ENCODE measurements at regions not wholly inside any gene's neighbourhood (a gene's known extent, or its start where the extent isn't known, plus 50 kb on each side); places are given as distances from the start of the nearest gene placed in this dataset.
"Not testable (repeated sequence)": the region's sequence is repeated elsewhere in the genome, so short reads cannot be mapped to it uniquely, and the experiment has no call there.

DNA sequence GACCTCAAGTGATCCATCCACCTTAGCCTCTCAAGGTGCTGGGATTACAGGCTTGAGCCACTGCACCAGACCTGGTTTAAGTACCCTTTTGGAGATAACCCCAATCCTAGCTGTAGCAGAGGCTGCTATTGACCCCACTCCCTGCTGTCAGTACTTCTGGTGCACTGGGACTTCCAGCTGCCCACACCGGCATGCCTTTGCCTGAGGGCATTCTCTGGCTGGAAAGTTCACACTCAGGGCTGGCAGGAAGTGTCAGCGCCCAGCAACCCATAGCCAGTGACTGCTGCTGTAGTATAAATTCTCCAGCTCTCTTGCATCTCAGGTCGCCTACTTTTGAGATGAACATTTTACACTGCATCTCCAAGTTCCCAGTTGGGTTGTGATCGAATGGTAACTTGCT is 75.3 kb downstream of the UTRN start:
- FAIRE-seq, result no peak

DNA sequence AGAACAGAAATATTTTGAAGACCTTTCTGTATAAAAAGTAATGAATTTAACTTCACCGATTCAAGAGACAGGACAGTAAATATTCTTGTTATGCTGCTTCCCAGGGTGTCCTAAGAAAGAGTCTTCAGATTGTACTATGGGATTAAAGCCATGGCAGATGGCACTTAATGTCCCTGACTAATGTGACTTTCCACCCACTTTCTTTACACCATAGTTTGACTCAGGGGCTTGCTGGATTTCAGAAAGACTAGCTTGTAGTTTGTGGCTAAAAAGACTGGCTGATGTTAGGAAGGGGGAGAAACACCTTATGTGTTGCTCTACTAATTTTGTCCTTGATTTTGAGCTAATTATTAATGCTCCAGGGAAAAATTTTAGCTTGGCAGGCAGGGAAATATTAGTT is 75.9 kb downstream of the UTRN start:
- no peak for FAIRE-seq

DNA sequence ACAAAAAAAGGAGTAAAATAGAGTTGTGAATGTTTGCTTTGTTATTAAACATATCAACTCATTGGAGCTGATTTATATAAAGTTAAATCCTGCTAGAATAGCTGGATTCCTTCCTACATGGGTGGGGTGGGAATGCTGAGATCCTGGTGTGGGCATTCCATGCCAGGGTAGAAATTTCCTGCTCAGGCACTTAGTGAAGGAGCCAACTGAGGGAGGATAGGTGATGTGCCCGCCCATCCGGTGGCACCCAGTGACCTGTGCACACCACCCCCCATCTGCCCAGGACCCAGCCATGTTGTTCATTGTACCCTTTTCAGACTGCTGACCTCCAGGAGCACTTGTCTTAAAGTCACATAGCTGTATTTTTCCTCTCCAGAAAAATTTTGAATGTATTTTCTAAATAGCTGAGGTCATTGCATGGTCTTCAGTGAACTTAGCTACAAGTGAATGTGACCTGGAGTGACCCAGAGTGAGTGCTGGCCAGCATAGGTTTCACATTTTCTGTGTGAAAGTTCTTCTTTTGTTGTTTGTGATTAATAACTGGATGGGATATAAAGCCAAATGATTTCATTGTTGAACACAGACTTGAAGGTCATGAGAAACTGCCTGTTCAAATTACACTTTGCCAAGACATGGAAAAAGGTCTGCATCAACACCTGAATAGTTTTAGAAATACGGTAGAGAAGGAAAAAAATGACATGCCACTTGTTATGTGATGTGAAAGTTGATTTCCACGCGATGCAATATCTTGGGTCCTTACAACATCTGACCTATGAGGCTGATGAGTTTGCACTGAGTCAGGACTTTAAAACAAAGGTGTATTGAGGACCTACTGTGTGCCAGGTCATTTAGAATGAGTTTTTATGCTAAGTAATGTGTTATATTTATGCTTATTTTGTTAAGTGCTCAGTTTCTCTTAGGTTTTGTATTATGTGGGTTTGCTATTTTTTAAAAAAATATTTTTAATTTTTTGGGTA is 77.2 kb downstream of the UTRN start:
- FAIRE-seq, result peak; percentile 21

DNA sequence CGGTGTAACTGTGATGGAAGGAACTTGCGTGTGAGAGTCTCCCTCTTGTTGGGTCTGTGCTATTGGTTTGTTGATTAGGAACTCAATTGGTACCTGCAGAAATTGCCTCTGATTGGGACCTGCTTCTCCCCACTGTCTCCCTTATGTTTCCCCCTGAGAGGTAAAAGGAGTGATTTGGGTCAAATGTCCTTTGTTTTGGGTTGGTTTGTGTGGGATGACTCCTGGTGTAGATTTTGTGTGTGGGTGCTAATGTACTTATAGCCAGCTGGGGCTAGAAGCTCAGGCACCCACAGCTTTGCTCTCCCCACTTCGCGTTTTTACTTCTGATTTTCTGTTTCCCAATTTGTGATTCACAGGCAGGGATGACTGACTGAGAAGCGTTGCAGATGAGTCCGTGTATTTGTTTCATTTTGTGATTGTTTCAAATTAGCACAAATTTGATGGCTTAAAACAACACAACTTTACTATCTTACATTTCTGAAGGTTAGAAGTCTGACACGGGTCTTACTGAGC is 79.1 kb downstream of the UTRN start:
- FAIRE-seq, result no peak

DNA sequence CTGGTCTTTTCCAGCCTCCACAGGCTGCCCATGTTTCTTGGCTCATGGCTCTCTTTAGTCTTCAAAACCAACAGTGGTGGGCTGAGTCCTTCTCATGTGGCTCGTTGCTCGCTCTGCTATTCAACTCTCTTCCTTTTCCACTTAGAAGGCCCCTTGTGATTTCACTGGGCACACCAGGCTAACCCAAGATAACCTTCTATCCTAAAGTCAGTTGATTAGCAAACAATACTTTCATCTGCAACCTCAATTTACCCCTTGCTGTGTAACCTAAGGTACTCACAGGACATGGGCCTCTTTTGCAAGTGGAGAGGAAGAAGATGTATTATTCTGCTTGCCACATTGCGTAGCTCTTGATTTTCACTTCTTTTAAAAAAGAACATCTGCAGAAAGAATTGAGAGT is 79.6 kb downstream of the UTRN start:
- FAIRE-seq, result no peak

DNA sequence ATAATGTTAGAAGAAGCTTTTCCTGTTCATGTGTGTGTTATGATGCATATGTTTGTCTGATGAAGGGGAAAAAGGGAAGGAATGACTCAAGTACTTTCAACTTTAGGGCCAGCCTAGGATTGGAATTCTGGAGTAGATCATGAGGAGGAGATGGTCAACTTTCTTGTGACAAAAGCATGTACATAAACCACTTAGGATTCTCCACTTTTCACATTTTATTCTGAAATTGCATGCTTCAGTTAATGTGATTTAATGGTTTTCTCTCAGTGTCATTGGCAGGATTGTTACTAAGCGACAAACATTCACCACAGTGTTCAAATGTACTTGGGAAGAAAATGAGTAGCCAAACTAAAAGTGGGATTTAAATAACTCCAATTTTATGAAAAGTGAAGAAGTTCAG is 80.1 kb downstream of the UTRN start:
- FAIRE-seq, result no peak

DNA sequence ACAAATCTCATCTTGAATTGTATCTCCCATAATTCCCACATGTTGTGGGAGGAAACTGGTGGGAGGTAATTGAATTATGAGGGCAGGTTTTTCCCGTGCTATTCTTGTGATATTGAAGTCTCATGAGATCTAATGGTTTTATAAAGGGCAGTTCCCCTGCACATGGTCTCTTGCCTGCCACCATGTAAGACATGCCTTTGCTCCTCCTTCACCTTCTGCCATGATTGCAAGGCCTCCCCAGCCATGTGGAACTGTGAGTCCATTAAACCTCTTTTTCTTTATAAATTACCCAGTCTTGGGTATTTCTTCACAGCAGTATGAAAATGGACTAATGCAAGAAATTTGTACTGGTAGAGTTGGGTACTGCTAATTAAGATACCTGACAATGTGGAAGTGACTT is 84.6 kb downstream of the UTRN start:
- not testable (repeated sequence) for FAIRE-seq

DNA sequence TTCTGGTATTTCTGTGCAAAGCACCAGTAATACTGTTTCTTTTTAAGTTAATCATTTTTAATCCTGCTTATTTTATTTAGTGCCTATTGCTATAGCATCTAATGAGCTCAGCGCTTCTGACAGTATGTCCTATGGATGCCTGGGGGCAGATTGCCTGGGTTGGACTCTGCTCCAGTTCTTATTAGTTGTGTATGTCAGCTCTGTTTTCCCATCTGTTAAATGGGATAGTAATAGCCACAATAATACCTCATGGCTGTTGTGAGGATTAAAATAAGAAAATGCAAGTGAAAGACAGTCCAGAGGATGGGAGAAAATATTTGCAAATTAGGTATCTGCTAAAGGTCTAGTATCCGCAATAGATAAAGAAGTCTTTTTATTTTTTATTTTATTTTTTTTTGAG is 87.0 kb downstream of the UTRN start:
- FAIRE-seq, result no peak

DNA sequence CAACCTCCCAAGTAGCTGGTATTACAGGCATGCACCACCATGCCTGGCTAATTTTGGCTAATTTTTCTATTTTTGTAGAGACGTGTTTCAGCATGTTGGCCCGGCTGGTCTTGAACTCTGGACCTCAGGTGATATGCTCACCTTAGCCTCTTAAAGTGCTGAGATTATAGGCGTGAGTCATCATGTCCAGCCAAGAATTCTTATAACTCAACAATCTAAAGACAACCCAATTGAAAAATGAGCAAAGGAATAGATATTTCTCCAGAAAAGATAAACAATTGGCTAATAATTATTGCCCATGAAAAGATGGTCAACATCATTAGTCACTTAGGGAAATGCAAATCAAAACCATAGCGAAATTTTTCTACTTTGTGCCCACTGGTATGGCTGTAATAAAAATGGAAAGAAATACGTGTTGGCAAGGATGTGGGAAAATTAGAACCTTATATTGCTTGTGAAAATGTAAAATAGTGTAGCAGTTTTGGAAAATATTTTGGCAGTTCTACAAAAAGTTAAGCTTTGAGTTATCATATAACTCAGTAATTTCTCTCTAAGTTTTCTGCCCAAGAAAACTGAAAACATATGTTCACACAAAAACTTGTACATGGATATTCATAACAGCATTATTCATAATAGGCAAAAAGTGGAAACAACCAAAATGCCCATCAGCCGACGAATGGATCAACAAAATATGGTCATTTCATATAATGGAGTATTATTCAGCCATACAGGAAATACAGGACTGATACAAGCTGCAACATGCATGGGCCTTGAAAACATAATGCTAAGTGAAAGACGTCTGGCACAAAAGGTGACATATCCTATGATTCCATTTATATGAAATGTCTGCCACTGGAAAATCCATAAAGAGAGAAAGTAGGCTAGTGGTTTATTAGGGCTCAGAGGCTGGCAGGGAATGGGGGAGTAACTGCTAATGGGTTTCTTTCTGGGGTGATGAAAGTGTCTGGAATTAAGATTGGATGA is 87.8 kb downstream of the UTRN start:
- FAIRE-seq, result no peak

DNA sequence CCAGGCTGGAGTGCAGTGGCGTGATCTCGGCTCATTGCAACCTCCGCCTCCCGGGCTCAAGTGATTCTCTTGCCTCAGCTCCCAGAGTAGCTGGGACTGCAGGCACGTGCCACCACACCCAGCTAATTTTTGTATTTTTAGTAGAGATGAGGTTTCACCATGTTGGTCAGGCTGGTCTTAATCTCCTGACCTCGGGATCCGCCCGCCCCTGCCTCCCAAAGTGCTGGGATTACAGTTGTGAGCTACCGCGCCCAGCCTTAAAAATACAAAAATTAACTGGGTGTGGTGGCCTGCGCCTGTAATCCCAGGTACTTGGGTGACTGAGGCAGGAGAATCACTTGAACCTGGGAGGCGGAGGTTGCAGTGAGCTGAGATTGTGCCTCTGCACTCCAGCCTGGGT is 89.4 kb downstream of the UTRN start:
- not testable (repeated sequence) for FAIRE-seq

DNA sequence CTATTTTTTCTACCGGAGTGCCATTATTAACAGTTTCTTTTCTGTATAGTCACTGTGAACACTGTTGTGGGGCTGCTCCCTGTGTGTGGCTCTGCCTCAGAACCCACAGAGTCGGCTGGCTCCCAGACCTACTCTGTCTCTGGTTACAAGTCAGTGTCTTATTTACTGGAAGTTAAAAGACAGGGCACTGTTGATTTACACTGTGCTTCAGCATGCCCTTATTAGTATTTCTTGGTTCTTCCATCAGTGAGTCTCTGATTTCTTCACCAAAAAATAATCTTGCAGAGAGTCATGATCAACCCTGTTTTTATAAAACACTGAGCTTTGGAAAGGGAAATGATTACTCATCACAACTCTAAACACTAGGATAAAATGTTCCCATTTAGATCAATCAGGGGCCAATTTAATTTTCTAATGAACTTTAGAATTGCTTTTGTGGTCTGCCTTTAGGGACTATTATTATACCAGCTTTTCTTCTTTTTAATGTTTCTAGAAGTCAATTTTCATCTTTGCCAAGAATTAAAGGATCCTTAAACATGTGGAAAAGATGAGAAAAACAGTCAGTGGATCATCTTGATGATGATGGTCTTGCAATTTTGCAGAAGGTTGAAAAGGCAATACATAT is 92.6 kb downstream of the UTRN start:
- FAIRE-seq, result no peak

DNA sequence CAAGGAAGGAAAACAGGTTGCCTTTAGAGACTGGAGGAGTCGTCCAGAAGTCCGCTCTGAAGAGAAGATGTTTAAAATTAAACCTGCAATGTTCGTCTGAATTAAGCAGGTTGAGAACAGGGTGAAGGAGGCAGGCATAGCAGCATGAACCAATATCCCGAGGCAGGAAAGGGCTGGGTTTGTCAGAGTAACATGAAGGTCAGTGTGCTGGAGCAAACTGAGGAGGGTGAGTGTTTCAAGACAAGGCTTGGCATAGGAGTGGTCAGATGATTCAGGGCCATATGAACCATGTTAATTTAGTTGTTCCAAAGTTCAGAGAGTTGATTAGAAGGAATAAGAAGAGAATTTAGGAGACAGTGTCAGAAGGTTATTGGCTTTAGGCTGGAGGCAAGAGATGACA is 93.3 kb downstream of the UTRN start:
- no peak for FAIRE-seq

DNA sequence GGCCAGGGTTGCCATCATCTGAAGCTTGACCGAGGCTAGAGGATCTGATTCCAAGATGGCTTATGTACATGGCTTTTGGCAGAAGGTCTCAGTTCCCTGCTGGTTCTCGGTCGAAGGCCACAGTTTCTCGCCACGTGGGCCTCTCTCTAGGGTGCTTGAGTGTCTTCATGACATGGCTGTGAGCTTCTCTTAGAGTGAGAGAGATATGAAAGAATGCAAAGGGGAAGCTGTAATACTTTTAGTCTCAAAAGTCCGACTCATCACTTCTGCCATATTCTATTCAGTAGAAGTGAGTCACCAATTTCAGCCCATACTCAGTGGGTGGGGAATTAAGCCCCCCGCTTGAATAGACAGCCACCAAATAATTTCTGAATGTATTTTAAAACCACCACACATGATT is 94.2 kb downstream of the UTRN start:
- FAIRE-seq, result no peak

DNA sequence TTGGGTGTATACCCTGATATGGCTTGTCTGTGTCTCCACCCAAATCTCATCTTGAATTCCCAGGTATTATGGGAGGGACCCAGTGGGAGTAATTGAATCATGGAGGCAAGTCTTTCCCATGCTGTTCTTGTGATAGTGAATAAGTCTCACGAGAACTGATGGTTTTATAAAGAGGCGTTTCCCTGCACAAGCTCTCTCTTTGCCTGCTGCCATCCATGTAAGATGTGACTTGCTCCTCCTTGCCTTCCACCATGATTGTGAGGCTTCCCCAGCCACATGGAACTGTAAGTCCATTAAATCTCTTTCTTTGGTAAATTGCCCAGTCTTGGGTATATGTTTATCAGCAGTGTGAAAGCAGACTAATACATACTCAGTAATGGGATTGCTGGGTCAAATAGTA is 96.4 kb downstream of the UTRN start:
- not testable (repeated sequence) for FAIRE-seq

DNA sequence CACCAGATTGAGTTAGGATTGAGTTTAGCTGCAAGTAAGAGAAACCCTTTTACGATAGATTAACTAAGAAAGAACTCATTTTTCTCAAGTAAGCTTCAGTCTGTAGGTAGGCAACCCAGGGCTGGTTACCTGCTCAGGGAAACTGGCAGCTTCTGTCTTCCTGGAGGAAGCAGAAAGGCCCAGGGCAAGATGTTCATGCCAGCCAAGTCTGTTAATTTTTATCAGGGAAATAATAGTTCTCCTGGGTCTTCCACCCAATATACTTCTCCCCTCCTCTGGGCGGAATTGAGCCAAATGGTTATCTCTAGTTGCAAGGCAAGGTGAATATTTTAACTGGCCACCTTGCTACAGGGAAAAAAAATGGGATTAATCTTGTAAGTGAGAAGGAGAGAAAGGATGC is 98.2 kb downstream of the UTRN start:
- no peak for FAIRE-seq

DNA sequence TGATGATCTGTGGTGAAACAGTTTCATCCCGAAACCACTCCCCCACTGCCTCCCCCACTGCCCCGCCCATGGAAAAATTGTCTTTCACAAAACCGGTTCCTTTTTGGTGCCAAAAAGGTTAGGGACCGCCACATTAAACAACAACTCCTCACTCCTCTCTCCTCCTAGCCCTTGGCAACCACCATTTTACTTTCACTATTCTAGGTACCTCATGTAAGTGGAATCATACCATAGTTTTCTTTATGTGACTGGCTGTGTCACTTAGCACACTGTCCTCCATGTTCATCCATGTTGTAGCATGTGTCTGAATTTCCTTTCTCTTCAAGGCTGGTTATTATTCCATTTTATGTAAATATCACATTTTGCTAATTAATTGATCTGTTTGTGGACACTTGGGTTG is 99.3 kb downstream of the UTRN start:
- FAIRE-seq, result no peak

DNA sequence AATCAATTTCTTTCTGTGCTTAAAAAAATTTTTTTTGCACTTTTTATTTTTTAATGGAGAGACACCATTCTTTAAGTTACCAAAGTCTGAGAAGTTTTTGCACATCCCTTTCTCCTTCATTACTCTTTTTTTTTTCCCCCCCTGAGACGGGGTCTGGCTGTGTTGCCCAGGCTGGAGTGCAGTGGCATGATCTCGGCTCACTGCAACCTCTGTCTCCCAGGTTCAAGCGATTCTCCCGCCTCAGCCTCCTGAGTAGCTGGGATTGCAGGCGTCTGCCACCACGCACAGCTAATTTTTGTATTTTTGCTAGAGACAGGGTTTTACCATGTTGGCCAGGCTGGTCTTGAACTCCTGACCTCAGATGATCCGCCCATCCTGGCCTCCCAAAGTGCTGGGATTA is 104.3 kb downstream of the UTRN start:
- not testable (repeated sequence) for FAIRE-seq

DNA sequence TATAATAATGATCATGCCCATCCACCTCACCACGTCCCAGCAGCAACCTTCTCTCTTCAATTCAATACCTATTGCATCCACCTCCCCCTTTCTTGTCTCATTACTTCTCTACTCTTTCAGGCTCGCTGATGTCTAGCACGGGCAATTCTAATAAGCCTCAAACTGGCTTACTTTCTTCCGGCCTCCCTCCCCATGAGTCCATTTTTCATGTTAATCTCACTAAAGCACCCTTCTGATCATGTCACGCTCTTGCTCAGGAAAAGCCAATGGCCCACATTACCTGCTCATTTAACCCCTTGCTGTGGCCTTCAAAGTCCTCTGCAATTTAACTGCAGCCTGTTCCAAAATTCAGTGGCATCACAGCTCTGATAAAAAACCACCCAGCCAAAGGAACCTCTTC is 105.1 kb downstream of the UTRN start:
- no peak for FAIRE-seq

DNA sequence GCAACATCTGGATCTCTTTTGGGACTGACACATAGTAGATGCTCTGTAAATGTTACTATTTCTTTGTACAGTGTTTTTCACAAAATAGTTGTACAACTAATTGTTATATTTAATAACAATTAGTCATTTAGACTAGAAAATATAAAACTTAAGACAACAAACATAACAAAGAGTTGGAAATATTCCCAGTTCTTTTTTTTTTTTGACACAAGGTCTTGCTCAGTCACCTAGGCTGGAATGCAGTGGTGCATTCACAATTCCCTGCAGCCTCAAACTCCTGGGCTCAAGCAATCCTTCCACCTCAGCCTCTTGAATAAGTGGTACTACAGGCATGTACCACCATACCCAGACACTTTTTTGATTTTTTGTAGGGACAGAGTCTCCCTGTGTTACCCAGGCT is 105.8 kb downstream of the UTRN start:
- FAIRE-seq, result no peak

DNA sequence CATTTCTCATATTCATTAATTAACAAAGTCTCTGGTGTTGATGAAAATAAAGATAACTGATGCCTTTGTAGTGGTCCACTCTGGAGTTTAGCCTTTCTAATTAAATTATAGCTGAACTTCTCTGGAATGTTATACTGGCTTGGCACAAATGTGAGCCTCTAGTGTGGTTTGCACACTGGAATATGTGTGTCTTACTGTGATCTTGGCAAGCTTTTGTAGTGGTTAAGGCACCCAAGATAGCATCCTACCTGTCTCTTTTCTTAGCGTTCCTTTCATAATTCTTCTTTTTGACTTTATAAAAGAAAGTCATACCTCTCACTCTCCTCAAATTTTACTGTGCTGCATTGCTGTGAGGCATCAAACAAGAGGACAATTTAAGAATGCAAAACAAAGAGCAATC is 107.4 kb downstream of the UTRN start:
- FAIRE-seq, result no peak

DNA sequence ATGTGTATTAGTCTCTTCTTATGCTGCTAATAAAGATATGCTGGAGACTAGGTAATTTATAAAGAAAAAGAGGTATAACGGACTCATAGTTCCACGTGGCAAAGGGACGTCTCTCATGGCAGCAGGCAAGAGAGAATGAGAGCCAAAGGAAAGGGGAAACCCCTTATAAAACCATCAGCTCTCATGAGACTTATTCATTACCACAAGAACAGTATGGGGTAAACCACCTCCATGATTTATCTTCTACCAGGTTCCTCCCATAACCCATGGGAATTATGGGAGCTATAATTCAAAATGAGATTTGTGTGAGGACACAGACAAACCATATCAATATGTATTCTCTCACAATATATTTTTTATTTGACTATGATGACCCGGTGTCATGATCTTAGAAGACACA is 109.1 kb downstream of the UTRN start:
- FAIRE-seq, result no peak

DNA sequence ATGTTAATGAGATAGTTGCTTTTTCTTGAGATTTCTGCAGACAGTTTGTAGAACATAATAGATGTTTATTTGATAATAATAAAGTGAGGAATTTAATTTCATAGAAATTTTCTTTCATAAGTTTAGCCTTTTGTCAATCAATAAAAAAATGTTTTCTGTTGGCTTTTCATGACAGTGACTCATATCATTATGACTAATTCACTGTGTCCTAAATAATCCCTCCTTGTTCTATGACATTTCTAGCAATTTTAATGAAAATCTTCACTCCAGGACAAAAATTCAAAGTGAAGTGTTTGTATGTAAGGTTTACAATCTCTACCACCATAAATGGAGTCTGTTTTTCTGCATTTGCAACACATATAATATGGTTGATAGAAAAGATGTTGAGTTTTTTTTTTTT is 109.9 kb downstream of the UTRN start:
- no peak for FAIRE-seq

DNA sequence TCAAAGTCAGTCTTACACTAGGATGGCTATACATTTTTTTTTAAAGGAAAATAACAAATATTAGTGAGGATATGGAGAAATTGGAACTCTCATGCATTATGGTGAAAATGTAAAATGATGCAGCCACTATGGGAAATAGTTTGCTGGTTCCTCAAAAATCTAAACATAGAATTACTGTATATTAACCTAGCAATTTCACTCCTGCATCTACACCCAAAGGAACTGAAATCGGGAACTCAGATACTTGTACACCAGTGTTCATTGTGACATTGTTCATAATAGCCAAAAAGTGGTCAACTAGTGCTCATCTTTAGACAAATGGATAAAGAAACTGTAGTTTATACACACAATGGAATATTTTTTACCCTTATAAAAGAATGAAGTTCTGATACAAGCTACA is 110.7 kb downstream of the UTRN start:
- FAIRE-seq, result no peak
